ENCODE measurements at regions not wholly inside any gene's neighbourhood (a gene's known extent, or its start where the extent isn't known, plus 50 kb on each side); places are given as distances from the start of the nearest gene placed in this dataset.

- no peak for TF ChIP-seq CTCF (IDR thresholded peaks at IDR 0.05; ENCODE audit: low read length)
- no peak for TF ChIP-seq EZH2 (optimal IDR thresholded peaks at IDR 0.05; ENCODE audit: low read depth, low read length)
- no peak for TF ChIP-seq EZH2phosphoT487 (IDR thresholded peaks at IDR 0.05; ENCODE audit: low read length)
These were observed 74.6 kb downstream of the RBM11 start for GRCh38 chr21:14290576-14290975.
